ENCODE measurements at regions not wholly inside any gene's neighbourhood (a gene's known extent, or its start where the extent isn't known, plus 50 kb on each side); places are given as distances from the start of the nearest gene placed in this dataset.
"Not testable (repeated sequence)": the region's sequence is repeated elsewhere in the genome, so short reads cannot be mapped to it uniquely, and the experiment has no call there.

DNA sequence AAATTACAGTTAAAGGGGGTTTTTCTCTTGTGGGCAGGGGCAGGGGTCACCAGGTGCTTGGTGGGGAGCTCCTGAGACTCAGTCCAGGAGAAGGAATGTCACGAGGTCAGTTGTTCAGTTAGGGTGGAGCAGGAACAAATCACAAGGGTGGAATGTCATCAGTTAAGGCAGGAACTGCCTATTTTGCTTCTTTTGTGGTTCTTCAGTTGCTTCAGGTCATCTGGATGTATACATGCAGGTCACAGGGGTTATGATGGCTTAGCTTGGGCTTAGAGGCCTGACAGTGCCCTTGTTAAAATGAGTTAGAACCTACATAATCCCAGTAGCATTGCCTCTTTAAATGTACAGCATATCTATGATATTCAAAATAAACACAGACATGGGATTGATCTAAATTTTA lies 120.2 kb upstream of the CHD2 start:
- no peak overlapping the region for H3K4me3 ChIP-seq (ENCODE audit: low read depth, low read length)
- TF ChIP-seq, protein P1, sequence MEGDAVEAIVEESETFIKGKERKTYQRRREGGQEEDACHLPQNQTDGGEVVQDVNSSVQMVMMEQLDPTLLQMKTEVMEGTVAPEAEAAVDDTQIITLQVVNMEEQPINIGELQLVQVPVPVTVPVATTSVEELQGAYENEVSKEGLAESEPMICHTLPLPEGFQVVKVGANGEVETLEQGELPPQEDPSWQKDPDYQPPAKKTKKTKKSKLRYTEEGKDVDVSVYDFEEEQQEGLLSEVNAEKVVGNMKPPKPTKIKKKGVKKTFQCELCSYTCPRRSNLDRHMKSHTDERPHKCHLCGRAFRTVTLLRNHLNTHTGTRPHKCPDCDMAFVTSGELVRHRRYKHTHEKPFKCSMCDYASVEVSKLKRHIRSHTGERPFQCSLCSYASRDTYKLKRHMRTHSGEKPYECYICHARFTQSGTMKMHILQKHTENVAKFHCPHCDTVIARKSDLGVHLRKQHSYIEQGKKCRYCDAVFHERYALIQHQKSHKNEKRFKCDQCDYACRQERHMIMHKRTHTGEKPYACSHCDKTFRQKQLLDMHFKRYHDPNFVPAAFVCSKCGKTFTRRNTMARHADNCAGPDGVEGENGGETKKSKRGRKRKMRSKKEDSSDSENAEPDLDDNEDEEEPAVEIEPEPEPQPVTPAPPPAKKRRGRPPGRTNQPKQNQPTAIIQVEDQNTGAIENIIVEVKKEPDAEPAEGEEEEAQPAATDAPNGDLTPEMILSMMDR (IDR thresholded peaks at IDR 0.05; ENCODE audit: low read depth, low read length) = no peak

- TF ChIP-seq, protein P1 (IDR thresholded peaks at IDR 0.05; ENCODE audit: low read depth, low read length) = no peak
- no peak overlapping the region for H3K4me3 ChIP-seq (ENCODE audit: low read depth, low read length)
Observed at GRCh38 chr15:92780843-92781242, 119.3 kb upstream of the CHD2 start.

GRCh38 chr15:92781925-92782453 lies 118.1 kb upstream of the CHD2 start:
- TF ChIP-seq, protein P1 (IDR thresholded peaks at IDR 0.05; ENCODE audit: low read depth, low read length) = no peak
- H3K4me3 ChIP-seq (ENCODE audit: low read depth, low read length) = no peak overlapping the region

DNA sequence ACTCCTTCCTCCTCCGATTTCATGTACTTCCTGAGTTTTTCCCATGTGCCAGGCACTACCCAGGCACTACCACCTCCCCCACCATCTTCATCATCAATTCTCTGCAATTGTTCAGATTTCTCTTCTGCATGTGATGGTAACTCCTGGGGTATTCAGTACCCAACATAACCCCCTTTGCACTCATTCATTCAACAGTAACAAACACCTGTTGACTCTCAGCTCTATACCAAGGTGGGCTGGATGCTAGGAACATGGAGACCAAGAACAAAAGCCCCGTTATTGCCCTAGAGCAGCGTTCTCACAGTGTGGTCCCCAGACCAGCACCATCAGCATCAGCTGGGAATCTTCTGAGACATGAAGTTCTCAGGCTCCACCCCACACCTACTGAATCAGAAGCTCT lies 113.0 kb upstream of the CHD2 start:
- no peak overlapping the region for H3K4me3 ChIP-seq (ENCODE audit: low read depth, low read length)

DNA sequence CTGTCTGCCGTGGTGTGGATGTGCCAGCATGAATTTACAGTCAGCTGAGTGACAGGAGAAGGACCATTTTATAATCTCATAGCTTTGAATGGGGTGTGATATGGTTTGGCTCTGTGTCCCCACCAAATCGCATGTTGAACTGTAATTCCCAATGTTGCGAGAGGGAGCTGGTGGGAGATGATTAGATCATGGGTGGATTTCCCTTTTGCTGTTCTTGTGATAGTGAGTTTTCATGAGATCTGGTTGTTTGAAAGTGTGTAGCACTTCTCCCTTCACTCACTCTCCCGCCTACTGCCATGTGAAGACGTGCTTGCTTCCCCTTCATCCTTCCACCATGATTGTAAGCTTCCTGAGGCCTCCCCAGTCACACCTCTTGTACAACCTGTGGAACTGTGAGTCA lies 111.9 kb upstream of the CHD2 start:
- TF ChIP-seq, protein P1 (IDR thresholded peaks at IDR 0.05; ENCODE audit: low read depth, low read length) = no peak
- H3K4me3 ChIP-seq (ENCODE audit: low read depth, low read length) = no peak overlapping the region

More for the DNA sequence above, 113.0 kb upstream of the CHD2 start:
- TF ChIP-seq, protein P1 (IDR thresholded peaks at IDR 0.05; ENCODE audit: low read depth, low read length) = no peak

DNA sequence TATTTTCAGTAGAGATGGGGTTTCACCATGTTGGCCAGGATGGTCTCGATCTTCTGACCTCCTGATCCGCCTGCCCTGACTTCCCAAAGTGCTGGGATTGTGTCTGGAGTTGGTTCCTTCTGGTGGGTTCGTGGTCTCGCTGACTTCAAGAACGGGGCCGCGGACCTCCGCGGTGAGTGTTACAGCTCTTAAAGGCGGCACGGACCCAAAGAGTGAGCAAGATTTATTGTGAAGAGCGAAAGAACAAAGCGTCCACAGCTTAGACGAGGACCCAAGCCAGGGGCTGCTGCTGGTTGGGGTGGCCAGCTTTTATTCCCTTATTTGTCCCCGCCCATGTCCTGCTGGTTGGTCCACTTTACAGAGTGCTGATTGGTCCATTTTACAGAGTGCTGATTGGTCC lies 111.3 kb upstream of the CHD2 start:
- H3K4me3 ChIP-seq (ENCODE audit: low read depth, low read length) = not testable (repeated sequence)

DNA sequence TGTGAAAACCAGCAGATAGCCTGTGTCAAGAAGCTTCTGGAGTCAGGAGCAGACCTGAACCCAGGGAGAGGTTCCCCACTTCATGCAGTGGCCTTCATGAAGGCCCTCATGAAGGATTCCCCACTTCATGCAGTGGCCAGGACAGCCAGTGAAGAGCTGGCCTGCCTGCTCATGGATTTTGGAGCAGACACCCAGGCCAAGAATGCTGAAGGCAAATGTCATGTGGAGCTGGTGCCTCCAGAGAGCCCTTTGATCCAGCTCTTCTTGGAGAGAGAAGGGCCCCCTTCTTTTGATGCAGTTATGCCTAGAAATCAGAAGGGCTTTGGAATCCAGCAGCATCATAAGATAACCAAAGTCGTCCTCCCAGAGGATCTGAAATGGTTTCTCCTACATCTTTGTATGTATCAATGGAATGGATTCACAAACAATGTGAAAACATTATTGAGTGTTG lies 103.9 kb upstream of the CHD2 start:
- H3K4me3 ChIP-seq (ENCODE audit: low read depth, low read length) = no peak overlapping the region
- TF ChIP-seq, protein P1 (IDR thresholded peaks at IDR 0.05; ENCODE audit: low read depth, low read length) = no peak
